ENCODE measurements at regions not wholly inside any gene's neighbourhood (a gene's known extent, or its start where the extent isn't known, plus 50 kb on each side); places are given as distances from the start of the nearest gene placed in this dataset.
"Not testable (repeated sequence)": the region's sequence is repeated elsewhere in the genome, so short reads cannot be mapped to it uniquely, and the experiment has no call there.

GRCh38 chr6:6745637-6746332 lies 157.3 kb downstream of the LY86 start:
- TF ChIP-seq ELF4 (IDR thresholded peaks at IDR 0.05); NFRKB (IDR thresholded peaks at IDR 0.05); SP1 (IDR thresholded peaks at IDR 0.05); PKNOX1 (IDR thresholded peaks at IDR 0.05); L3MBTL2 (conservative IDR thresholded peaks at IDR 0.05): not testable (repeated sequence)

All from HEK293T (cell line).